Mammary epithelial cell (primary cell): ENCODE measurements at regions not wholly inside any gene's neighbourhood (a gene's known extent, or its start where the extent isn't known, plus 50 kb on each side); places are given as distances from the start of the nearest gene placed in this dataset.

Experiments used
- EZH2 ChIP-seq: IDR thresholded peaks from 2 replicates; pipeline ENCODE4 v1.6.1; 2012; ENCODE audit warnings: low read length, inconsistent platforms, borderline replicate concordance
- TF ChIP-seq, protein P1 (sequence below), 2 donors: IDR thresholded peaks in 1 of 2; conservative IDR thresholded peaks in 1 of 2; 2 replicates each; pipeline ENCODE4 v1.5.1; 2011 to 2012; ENCODE audit warnings: inconsistent platforms in 2 of 2, low read length in 2 of 2, mild to moderate bottlenecking in 2 of 2, control low read depth in 1 of 2, low read depth in 1 of 2; ENCODE audit not compliant: insufficient read depth in 1 of 2; ENCODE audit errors: extremely low read depth in 1 of 2

GRCh38 chr4:147041376-147041775 is 95.7 kb upstream of the TTC29 start:
- TF ChIP-seq, protein P1, sequence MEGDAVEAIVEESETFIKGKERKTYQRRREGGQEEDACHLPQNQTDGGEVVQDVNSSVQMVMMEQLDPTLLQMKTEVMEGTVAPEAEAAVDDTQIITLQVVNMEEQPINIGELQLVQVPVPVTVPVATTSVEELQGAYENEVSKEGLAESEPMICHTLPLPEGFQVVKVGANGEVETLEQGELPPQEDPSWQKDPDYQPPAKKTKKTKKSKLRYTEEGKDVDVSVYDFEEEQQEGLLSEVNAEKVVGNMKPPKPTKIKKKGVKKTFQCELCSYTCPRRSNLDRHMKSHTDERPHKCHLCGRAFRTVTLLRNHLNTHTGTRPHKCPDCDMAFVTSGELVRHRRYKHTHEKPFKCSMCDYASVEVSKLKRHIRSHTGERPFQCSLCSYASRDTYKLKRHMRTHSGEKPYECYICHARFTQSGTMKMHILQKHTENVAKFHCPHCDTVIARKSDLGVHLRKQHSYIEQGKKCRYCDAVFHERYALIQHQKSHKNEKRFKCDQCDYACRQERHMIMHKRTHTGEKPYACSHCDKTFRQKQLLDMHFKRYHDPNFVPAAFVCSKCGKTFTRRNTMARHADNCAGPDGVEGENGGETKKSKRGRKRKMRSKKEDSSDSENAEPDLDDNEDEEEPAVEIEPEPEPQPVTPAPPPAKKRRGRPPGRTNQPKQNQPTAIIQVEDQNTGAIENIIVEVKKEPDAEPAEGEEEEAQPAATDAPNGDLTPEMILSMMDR (conservative IDR thresholded peaks at IDR 0.05 in 1 of 2, IDR thresholded peaks at IDR 0.05 in 1 of 2; ENCODE audit: extremely low read depth in 1 of 2, insufficient read depth in 1 of 2, low read depth in 1 of 2, low read length in 2 of 2) = no peak
- no peak for TF ChIP-seq EZH2
